Omental fat pad (tissue), 3 donors: ENCODE measurements at regions not wholly inside any gene's neighbourhood (a gene's known extent, or its start where the extent isn't known, plus 50 kb on each side); places are given as distances from the start of the nearest gene placed in this dataset.

Experiments
- ATAC-seq: fragments of 150-250 bp; one replicate; pipeline ENCODE4 v1.9.1; 2016; ENCODE audit warnings: mild to moderate bottlenecking, moderate library complexity; ENCODE audit not compliant: low FRiP score
- DNase-seq: peaks from one replicate; pipeline ENCODE4 v3.0.0-alpha.2; 2019; ENCODE audit warnings: low spot score
- TF ChIP-seq, protein P1 (sequence below), 3 donors: fragments of 450-650 bp; IDR thresholded peaks; one replicate each; pipeline ENCODE4 v1.5.1; 2016 to 2017; ENCODE audit warnings: antibody characterized with exemption in 3 of 3, mild to moderate bottlenecking in 3 of 3, moderate library complexity in 2 of 3

GRCh38 chr16:7997966-7998365 is 592.3 kb downstream of the TMEM114 start:
- ATAC-seq (no peak), DNase-seq (no peak)
- TF ChIP-seq, protein P1, sequence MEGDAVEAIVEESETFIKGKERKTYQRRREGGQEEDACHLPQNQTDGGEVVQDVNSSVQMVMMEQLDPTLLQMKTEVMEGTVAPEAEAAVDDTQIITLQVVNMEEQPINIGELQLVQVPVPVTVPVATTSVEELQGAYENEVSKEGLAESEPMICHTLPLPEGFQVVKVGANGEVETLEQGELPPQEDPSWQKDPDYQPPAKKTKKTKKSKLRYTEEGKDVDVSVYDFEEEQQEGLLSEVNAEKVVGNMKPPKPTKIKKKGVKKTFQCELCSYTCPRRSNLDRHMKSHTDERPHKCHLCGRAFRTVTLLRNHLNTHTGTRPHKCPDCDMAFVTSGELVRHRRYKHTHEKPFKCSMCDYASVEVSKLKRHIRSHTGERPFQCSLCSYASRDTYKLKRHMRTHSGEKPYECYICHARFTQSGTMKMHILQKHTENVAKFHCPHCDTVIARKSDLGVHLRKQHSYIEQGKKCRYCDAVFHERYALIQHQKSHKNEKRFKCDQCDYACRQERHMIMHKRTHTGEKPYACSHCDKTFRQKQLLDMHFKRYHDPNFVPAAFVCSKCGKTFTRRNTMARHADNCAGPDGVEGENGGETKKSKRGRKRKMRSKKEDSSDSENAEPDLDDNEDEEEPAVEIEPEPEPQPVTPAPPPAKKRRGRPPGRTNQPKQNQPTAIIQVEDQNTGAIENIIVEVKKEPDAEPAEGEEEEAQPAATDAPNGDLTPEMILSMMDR (IDR thresholded peaks at IDR 0.05) = no peak

DNA sequence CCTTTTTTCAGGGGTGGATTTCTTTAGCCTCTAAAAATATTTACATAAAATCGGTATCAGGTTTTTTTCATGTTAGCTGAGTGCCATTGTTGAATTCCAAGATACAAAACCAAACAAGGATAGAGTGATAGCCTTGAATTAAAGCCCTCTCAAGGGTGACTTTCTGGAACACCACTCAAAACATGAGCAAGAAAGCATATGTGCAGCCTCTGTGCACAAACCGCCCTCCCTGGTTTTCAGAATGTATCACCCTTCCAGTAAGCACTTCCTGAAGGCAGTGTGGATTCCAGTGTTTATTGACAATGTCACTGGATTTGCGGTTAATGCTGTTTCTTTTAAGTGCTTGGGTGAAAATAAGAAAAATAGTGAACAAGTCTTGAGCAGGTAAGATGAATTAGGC is 597.7 kb downstream of the TMEM114 start:
- TF ChIP-seq, protein P1 (IDR thresholded peaks at IDR 0.05) = no peak
- no peak for ATAC-seq
- no peak for DNase-seq

DNA sequence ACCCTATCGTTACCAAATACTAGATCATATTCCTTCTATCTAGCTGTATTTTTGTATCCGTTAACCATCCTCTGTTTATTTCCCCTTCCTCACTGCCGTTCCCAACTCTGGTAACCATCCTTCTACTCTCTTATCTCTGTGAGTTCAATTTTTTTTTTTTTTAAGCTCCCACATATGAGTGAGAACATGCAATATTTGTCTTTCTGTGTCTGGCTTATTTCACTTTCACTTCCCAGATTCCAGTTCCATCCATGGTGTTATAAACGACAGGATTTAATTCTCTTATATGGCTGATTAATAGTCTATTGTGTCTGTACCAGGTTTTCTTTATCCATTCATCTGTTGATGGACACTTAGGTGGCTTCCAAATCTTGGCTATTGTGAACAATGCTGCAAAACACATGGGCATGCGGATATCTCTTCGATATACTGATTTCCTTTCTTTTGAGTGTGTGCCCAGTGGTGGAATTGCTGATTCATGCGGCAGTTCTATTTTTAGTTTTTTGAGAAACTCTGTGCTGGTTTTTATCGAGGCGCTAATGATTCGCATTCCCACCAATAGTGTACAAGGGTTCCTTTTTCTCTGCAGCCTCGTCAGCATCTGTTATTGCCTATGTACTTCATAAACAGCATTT is 599.6 kb downstream of the TMEM114 start:
- DNase-seq (no peak), ATAC-seq (peak; percentile 51)
- TF ChIP-seq, protein P1 (IDR thresholded peaks at IDR 0.05) = no peak

DNA sequence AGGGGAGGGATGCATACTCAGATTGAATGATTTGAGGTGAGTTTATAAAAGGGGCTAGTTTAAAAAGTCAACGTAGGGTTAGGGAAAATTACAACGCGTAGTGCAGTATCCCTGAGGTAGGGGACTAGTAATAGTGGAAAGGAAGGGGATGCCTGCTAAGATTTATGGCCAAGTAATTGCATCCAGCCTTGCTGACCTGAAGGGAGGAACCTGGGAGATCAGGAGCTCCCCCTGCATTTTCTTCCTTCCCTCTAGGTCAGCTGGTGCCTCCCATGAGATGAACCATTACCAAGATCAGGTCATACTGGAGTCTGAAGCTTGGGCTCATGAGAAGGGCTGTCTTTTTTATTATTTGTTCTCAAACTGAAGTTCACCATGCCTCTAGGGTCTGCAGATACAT is 606.6 kb downstream of the TMEM114 start:
- DNase-seq (no peak), ATAC-seq (no peak)
- TF ChIP-seq, protein P1 (IDR thresholded peaks at IDR 0.05) = no peak

GRCh38 chr16:7980133-7980483 is 610.2 kb downstream of the TMEM114 start:
- TF ChIP-seq, protein P1 (IDR thresholded peaks at IDR 0.05) = no peak
- ATAC-seq = no peak
- no peak for DNase-seq

- TF ChIP-seq, protein P1 (IDR thresholded peaks at IDR 0.05) = no peak
- DNase-seq (no peak), ATAC-seq (no peak)
Observed at GRCh38 chr16:7979448-7980132, 610.7 kb downstream of the TMEM114 start.

DNA sequence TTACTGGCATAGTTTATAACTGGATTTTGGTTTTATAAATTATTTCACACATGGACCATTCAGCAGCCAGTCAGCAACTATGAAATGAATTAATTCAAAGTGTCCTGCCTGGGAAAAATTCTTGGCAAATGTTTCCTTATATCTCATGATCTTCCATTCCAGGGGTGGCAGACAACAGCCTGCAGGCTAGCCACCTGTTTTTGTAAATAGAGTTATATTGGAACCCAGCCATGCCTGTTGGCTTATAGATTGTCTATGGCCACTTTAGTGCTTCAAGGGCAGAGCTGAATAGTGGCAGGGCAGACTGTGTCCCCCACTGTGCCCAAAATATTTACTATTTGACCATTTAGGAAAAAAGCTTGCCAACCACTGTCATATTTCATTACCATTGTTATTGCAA is 613.7 kb downstream of the TMEM114 start:
- no peak for ATAC-seq
- TF ChIP-seq, protein P1 (IDR thresholded peaks at IDR 0.05) = no peak
- no peak for DNase-seq
